Fibroblast of the conjunctiva (primary cell): ENCODE measurements at regions not wholly inside any gene's neighbourhood (a gene's known extent, or its start where the extent isn't known, plus 50 kb on each side); places are given as distances from the start of the nearest gene placed in this dataset.

Experiments
- DNase-seq: peaks from one replicate; pipeline ENCODE4 v3.0.0-alpha.2; 2010; ENCODE audit warnings: low read depth

DNA sequence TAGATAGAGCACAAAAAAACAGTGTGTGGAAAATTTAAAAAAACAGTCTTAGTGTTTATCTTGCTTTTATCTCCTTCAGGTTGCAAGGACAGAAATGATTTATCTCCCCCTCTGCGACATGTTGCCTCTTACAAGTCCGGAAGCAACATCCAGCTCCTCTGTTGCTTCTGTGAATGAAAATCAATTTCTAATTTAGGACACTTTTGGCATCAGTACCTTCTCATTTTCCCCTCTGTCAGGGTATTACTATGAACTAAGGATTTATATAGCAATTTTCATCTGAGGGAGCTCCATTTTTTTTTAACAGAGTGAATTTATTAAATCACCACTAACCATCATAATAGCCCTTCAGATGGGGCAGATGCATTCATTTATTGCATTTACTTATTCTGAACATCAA, 116.6 kb upstream of the PLXNC1 start:
- no peak for DNase-seq

DNA sequence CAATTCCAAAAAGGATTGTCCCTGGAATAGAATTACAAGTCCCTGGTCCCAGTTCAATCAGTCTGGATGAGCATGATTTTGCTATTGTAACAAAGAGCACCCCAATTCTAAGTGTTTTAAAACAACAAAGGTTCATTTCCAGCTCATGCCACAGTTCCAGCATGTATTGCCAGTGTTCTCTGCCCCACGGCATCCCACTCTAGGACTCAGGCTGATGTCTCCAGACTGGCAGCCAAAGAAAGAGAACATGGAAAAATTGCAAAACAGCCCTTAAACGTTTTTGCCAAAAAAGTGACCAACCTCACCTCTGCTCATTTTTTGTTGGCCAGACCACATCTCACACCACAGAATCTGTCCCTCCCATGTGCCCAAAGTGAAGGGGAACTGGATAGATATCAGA, 116.0 kb upstream of the PLXNC1 start:
- DNase-seq, result no peak

DNA sequence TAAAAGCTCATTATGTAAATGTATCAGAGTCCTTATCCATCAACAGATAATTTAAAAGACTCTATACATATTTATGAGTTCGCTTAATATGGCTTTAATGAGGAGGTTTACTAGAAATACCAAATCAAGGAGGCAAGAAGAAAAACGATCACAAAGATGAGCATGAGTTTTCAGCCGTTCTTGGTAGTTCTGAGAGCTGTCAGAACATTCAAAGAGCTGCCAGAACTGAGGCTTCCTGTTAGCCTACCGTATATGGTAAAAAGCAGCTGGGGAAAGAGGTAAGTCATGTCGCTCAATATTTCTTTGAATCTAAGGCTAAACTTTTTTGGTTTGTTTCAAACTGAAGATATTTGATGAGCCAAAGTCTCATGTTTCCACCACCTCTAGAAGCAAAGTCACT, 115.3 kb upstream of the PLXNC1 start:
- DNase-seq, result no peak

DNA sequence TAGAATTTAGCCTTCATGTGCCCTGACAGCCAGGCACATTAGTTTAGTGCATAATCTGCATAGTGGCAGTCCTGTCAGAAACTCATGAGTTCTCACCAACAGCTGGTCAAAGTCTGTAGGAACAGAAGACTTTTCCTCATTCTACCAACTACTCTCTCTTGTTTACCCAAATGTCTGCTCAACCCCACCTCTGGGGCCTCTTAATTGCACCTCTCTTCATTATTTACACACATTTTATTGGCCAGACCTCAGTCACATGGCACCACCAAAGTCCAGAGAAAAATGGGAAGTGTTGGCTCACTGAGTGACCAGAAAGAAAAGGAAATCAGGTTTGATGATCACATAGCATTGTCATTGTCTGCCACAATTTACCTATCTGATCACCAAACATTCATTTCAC, 114.6 kb upstream of the PLXNC1 start:
- DNase-seq, result no peak

DNA sequence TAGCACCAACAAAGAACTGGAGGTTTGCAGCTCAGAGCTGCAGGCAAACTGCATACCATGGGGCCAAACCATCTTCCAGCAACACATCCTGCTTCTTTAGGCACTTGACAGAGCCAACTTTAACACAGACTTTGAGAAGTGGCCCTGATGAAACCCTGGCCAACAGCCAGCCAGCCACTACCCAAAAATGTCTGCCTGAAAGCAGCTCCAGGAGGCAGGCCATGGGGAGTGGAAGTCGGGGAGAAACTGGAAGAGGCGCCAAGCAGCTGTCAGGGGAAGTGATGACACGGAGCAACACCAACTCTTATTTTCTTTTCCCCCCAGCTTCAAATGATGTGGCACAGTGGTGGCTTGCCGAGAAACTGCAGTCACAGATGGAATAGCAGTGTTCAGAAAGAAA, 110.9 kb upstream of the PLXNC1 start:
- DNase-seq, result no peak

DNA sequence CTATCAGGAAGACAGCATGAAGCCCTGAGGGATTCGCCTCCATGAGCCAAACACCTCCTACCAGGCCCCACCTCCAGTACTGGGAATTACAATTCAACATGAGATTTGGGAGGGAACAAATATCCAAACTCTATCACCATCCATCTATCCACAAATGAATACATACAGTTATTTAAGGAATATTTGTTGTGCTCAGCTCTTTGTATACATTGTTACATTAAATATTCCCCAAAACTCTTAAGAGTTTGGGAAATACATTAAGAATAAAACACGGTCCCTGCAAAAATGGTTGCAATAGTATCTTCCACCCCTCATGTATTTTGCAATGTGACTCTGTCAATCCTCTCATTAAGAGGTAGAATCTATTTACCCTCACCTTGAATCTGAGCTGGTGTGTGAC, 109.8 kb upstream of the PLXNC1 start:
- no peak for DNase-seq

DNA sequence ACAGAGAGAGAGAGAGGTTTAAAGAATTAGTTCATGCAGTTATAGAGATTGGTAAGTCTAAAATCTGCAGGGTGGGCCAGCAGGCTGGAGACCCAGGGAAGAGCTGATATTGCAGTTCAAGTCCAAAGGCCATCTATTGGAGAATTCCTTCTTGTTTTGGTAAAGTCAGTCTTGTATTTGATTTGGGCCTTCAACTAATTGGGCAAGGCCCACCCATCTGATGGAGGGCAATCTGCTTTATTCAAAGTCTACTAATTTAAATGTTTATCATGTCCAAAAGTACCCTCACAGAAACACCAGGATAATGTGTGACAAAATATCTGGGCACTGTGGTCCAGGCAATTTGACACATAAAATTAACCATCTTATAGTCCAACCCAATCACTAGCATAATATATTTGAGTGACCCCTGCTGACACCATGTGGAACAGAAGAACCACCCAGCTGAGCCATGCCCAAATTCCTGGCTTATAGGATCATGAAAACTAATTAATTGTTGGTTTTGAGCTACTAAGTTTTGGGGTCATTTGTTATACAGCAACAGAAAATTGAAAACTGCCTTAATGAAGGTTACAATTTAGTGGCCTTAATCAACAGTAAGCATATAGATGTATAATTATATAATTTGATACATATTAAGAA, 109.1 kb upstream of the PLXNC1 start:
- DNase-seq, result no peak

DNA sequence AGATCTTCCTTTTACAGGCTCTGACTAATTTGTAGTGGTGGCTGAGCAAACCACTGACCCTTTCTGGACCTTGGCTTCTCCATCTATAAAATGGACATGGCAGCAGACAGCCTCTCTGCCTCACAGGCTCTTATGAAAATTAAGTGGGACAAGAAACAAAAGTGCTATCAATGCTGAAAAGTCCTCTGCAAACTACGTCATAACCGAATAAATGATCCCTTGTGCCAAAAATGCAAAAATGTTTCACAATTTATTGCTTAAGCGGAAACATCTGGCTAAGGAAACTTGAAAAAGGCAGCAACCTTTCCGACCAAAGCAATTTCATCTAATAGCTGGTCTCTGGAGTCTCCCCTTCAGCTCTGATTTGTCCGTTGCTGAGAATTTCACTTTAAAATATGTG, 108.5 kb upstream of the PLXNC1 start:
- DNase-seq, result peak; percentile 34

DNA sequence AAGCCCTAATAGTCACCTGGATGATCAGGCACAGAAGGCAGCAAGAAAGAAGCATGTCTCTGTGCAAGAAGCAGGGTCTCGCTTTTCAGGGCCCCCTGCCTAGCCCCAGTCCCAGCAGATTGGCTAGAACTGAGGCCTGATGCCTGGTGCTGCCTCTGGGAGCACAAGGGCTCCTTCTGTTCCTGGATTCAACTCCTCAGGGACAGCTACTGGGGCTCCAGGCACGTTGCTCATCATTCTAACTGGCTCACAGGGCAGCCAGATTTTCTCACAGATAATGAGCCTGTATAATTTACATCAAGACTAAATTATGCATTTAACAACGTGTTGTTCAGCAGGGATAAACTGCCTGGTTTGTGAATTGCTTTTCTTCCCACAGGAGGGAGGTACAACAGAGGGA, 106.5 kb upstream of the PLXNC1 start:
- DNase-seq, result no peak

DNA sequence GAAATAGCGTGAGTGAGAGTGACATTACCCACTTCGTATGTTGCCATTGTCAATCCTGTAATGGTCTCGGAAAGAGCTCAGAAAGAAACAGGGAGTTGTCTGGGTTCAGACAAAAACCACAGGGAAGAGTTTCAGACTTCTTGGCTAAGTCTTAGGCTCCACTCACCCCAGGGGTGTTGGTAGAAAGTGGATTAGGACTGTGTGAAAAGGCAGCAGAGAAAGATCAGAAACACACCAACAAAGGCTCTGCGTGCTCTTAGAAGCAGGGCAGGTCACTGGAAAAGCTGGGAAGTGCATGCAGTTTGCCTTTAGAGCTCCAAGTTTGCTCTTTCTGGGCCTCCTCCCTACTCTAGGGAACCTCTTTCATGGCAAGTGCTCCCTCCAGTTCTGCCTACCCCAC, 106.1 kb upstream of the PLXNC1 start:
- DNase-seq, result no peak

DNA sequence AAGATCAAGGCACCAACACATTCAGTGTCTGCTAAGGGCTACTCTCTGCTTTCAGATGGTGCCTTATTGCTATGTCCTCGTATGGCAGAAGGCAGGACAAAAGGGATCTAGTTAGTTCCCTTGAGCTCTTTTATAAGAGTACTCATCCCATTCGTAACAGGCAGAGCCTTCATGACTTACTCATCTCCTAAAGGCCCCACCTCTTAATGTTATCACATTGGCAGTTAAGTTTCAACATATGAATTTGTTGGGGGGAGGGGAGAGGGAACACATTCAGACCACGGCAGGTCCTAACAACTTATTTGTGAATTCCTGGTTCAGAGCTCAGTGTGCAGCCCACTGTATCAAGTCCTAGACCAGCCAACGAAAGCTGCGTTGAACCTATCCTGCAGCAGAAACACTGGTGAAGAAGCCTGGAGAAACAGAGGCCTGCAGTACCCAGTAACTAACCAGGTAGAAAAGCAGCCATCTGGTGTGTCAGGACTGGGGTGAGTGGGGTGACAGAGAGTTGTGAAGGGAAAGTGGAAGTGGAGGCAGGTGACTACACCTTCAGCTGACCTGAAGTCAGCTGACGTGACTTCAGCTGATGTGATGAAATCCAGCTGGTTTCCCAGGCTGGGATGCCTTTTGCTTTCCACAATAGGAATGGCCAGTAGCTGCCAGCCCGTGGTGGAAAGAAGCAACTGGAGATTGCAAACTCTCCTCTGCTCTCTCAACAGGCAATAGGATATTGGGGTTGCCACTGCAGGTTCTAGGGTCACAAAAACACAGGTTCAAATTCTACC, 101.6 kb upstream of the PLXNC1 start:
- no peak for DNase-seq

DNA sequence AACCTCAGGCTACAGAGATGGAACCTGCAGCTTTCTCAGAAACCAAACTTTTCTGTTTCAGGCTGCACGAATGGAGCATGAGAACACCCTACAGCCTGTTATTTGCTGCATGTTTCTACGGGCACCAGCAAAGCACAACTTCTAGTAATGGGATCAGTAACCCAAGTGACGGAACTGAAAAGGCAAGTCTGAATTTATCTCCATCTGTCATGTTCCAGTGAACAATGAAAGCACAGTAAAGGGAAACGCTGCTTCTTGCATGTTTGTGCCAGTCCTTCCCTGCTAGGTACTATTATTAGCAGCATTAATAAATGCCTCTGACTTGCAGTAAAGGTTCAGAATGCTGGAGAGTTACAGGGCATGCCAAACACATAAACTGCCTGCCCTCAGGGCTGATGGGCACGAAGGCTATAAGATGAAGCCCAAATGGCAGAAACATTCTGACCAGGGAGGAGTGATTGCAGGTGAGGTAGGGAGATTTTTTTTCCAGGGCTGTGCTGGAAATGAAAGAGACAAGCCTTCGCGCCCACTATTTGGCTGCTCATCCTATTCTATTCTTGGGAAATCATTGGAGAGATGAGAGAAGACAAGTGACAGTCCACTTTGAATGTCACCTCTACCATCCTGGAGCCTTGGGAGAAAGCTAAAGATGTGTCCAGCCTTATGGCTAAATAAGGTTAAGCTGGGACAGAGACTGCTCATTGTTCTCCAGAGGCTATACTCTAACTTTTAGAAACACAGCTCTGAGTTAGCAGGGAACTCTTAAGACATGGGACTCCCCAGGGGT, 100.4 kb upstream of the PLXNC1 start:
- no peak for DNase-seq

DNA sequence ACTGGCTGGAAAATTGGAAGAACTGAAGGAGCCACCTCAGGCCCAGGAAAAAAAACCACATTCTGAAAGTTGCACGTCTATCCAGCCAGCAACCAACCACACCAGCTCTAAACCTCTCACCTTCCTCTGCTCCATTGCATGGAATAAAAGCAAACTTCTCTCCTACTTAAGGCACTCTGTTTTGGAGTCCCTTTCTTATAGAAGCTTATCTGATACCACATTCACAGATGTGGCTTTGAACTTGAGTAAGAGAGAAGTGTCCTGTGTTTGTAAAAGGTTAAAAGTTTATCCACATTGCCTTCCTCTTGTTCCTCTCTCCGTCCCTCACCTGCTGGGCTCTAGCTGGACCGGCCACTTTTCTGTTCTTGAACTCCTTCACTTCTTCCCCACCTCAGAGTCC, 99.6 kb upstream of the PLXNC1 start:
- no peak for DNase-seq

DNA sequence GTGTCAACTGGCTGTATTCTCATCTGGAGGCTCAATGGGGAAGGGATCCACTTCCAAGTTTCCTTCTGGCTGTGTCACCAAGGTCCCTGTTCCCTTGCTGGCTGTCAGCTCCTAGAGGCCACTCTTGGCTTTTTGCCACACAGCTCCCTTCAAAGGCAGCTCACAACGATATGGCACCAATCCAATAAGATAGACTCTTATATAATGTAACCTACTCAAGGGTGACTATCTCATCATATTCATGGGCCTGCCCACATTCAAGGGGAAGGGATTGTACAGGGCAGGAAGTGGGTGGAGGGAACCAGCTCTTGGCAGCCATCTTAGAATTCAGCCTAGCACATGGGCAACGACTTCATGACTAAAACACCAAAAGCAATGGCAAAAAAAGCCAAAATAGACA, 98.7 kb upstream of the PLXNC1 start:
- DNase-seq, result no peak

DNA sequence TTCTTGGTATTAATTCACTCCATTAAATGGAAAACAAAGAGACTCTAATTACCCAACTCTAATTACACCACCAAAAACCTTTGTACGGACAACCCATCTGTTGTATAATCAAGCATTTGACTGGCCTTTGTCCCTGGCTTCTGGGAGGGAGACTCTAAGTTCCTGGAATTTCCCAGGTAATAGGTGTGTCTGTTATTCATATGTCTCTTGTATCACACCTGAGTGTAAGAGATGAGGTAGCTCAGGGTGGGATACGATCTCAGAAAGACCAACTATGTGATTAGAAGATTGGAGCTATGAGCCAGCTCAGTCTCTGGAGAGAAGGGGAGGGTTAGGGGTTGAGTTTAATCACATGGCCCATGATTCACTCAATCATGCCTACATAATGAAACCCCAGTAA, 94.7 kb upstream of the PLXNC1 start:
- DNase-seq, result no peak

DNA sequence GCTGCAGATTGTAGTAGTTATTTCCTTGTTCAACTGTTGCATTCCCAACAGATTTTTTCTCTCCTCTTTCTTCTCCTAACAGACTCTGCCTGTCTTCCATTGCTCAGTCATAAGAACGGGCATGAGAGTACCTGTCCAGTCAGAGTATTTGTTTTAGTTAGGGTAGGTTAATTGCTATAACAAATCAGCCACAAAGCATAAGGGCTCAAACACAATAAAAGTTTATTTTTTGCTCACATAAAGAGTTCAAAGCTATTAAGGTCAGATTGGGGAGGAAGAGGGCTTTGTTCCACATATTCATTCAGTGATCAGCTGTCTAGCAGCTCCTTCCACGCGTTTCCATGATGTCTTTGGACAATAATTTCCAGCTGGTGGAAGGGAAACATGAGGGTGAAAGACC, 92.8 kb upstream of the PLXNC1 start:
- DNase-seq, result no peak

DNA sequence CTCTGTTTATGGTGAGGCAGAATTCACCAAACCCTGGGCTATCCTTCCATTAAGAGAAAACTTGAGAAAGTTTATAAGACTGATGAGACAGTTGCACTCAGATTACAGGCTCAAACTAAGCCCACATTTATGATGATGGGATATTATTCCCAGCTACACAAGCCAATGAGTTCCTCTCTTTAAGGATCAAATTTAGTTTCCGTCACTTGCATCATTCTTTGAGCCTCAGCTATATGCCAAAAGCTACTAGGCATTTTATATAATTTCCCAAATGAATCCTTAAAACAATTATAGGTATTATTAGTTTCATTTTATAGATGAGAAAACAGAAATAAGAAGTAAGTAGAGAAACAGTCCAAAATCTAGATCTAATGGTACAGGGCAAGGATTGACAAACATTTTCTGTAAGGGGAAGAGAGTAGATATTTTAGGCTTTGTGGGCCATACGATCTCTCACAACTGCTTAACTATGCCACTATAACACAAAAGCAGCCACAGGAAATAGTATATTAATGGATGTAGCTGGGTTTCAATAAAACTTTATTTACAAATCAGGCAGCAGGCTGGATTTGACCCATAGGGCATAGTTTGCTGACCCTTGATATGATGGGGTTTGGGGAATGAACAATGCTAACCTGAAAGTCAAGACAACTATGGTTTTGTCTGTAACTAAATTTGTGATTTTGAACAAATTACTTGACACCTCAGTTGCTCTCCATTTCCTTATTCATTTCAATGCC, 91.8 kb upstream of the PLXNC1 start:
- DNase-seq, result no peak

DNA sequence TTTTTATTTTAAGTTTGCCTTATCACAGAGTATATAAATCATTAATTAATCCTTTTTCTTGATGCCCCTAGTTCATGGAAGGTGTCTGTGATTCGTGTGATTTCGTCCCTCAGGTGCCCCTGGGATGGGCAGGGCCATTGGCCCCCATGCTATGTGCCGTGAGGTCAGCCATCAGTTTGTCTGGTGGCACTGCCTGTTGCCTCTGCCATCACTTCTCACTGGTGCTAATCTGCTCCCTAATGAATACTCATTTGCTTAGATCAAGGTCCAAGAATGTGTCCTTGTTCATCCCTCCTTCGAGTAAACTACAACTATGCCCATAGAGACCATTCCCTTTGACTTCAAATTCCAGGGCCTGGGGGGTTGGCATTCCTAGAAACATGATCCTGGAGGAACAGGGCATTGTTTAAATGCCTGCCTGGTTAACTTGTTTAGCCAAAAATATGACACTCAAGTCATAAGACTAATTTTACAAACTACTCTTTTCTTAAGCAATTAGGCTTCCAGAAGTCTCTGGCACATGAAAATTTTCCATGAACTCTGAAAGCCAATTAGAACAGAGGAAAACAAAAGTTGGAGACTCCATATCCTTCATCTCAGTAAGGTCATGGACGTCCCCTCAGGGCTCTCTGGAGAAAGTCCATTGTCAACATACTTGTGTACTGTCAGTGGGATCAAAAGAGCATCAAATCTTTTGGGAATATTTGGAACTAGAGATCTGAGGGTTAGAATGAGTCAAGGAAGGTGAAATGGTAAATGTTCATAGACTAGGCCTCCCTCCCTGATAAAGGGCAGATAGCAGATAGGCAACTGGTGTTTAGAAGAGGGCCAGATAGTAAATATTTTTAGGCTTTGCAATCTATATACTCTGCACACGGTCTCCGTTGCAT, 90.9 kb upstream of the PLXNC1 start:
- no peak for DNase-seq

DNA sequence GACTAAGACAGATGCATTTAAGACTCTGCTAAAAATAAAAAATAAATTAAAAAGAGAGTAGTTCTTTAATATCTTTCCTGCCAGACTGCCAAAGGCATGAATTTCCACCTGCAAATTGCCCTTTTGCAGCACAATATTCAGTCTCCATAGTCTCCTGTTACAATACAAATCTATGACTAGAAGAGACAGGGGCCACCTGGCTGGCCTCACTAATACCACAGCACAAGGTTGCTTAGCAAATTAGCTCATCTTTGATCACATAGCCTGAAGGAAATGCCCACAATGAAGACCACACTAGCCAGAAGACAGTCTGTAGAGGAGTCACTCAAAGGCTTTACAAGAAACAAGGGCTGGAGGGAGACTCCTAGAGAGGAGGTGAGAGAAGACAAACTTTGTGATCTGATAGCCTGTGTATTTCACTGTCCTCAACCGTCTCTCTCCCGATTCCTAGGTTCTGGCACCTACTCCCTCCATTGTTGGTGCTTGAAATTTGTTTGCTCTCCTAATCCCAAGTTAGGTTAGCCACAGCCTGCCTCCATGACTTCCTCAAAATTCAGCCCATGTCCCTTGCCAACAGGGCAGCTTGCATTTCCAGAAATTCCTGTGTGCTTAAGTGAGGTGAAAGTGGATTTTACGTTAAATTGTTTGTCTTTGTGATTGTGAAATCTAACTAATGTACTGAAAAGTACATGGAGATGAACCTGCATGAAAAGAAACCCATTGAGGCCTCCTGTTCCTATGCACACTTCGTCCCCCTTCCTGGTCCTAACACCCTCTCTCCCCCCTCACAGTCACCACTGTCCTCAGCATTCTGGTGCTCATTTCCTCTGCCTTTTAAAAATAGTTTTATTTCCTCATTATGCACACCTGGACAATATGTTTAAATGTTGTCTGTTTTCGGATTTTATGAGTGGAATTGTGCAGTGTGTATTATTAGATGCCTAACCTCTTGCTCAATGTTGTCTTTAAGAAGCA, 88.7 kb upstream of the PLXNC1 start:
- DNase-seq, result no peak

DNA sequence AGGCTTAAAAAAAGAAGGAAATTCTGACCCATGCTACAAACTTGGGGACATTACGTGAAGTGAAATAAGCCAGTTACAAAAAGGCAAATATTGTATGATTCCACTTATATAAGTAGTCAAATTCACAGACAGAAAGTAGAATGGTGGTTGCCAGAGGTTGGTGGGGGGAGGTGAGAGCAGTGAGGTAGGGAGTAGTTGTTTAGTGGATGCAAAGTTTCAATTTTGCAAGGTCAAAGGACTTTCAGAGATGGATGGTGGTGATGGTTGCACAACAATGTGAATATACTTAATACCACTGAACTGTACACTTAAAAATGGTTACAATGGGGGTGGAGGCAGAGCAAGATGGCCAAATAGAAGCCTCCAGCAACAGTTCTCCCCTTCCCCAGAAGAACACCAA, 86.2 kb upstream of the PLXNC1 start:
- no peak for DNase-seq
